ENCODE measurements at regions not wholly inside any gene's neighbourhood (a gene's known extent, or its start where the extent isn't known, plus 50 kb on each side); places are given as distances from the start of the nearest gene placed in this dataset.

- TF ChIP-seq ZNF792 (tag by site-specific recombination; IDR thresholded peaks at IDR 0.05) (no peak), ZNF114 (tag by site-specific recombination; IDR thresholded peaks at IDR 0.05) (no peak), CTCF (tag by site-specific recombination; IDR thresholded peaks at IDR 0.05) (no peak), REPIN1 (tag by site-specific recombination; IDR thresholded peaks at IDR 0.05; ENCODE audit: low read depth) (no peak), ZNF623 (tag by site-specific recombination; IDR thresholded peaks at IDR 0.05) (no peak), GLI2 (tag by site-specific recombination; IDR thresholded peaks at IDR 0.05; ENCODE audit: borderline replicate concordance, low read depth) (no peak), SALL2 (tag by site-specific recombination; IDR thresholded peaks at IDR 0.05; ENCODE audit: borderline replicate concordance) (no peak), ZNF692 (tag by site-specific recombination; IDR thresholded peaks at IDR 0.05) (no peak), PATZ1 (tag by site-specific recombination; IDR thresholded peaks at IDR 0.05) (no peak)
Observed at GRCh38 chrX:65928522-65928921, 111.4 kb downstream of the VSIG4 start.
